Epithelial cell of proximal tubule (primary cell): ENCODE measurements at regions not wholly inside any gene's neighbourhood (a gene's known extent, or its start where the extent isn't known, plus 50 kb on each side); places are given as distances from the start of the nearest gene placed in this dataset.

ENCODE experiments used
- DNase-seq: peaks from one replicate; pipeline ENCODE4 v3.0.0-alpha.2; 2011; ENCODE audit warnings: low read depth
- H3K4me3 ChIP-seq: 2 replicates; pipeline ENCODE4 v1.5.1; 2011; ENCODE audit warnings: low read depth, mild to moderate bottlenecking, low read length
- CTCF ChIP-seq: conservative IDR thresholded peaks from 2 replicates; pipeline ENCODE4 v1.5.1; 2012; ENCODE audit warnings: low read depth, mild to moderate bottlenecking, low read length

DNA sequence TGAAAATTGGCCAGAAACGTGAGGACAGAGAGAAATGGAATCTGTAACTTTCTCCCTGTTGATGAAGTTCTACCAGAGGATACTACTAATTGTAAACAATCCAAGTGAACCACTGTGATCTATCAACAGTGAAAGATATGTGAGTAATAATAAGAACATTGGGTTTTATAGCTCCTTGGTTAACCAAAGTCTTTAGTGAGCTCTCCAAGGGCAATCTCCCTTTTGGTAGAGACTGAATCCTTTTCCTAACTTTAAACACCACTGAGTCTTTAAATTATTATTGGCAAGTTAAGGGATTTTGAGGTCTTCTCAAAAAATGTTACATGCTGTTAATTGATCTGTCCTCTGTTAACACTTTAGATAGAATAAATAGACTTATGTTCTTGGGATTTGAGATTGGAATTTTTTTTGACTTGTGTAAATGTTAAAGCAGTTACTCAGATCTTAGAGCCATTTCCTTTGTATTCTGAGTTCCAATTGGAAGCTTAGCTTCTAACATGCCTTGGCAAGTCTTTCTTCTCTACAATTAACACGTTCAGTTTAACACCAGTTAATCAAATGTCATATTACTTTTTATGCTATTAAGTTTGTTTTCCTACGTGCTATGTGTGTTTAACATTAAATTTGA, 338.2 kb upstream of the DDHD1 start:
- no peak overlapping the region for H3K4me3 ChIP-seq
- no peak for DNase-seq
- TF ChIP-seq CTCF, result no peak

DNA sequence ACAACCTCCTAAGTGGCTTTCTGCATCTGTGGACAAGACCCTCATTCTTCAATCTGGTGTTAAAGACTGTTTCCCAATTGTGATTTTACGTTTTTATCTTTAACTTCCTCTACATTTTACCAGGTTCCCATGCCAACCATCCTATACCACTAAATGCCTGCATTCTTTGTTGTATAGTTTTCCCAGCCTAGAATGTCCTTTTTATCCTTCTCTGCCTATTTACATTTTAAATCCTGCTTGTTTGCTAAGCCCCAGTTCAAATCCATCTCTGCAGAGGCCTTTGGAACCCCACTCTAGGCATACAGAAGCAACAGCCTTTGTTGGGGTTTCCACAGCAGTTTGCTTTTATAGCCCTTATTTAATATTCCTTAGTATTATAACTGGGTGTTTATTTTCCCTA, 325.1 kb upstream of the DDHD1 start:
- TF ChIP-seq CTCF, result no peak
- DNase-seq, result no peak
- no peak overlapping the region for H3K4me3 ChIP-seq

GRCh38 chr14:53473480-53473879, 320.4 kb upstream of the DDHD1 start:
- no peak overlapping the region for H3K4me3 ChIP-seq
- TF ChIP-seq CTCF, result peak; percentile 10
- no peak for DNase-seq

- TF ChIP-seq CTCF, result no peak
- no peak for DNase-seq
- no peak overlapping the region for H3K4me3 ChIP-seq
These were observed 319.2 kb upstream of the DDHD1 start for GRCh38 chr14:53472306-53472705.

- no peak overlapping the region for H3K4me3 ChIP-seq
- DNase-seq, result no peak
- no peak for TF ChIP-seq CTCF
These were observed 317.4 kb upstream of the DDHD1 start for GRCh38 chr14:53470351-53471043.

DNA sequence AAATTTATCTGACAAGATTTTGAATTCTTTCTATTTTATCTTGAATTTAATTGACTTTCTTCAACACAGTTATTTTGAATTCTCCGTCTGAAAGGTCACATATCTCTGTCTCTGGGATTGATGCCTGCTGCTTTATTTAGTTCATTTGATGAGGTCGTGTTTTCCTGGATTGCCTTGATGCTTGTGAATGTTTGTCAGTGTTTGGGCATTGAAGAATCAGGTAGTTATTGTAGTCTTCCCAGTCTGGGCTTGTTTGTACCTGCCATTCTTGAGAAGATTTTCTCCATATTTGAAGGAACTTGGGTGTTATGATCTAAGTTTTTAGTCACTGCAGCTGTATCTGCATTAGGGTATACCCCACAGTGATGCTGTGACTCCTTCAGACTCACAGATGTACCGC, 315.8 kb upstream of the DDHD1 start:
- DNase-seq, result no peak
- TF ChIP-seq CTCF, result no peak
- no peak overlapping the region for H3K4me3 ChIP-seq

GRCh38 chr14:53464376-53464775, 311.3 kb upstream of the DDHD1 start:
- no peak for DNase-seq
- TF ChIP-seq CTCF, result no peak

More at GRCh38 chr14:53464376-53464775, 311.3 kb upstream of the DDHD1 start:
- no peak overlapping the region for H3K4me3 ChIP-seq
